GM19240 (cell line): ENCODE measurements at regions not wholly inside any gene's neighbourhood (a gene's known extent, or its start where the extent isn't known, plus 50 kb on each side); places are given as distances from the start of the nearest gene placed in this dataset.

Experiments used
- DNase-seq: peaks from one replicate; pipeline ENCODE4 v3.0.0; 2011; ENCODE audit warnings: low spot score; ENCODE audit not compliant: insufficient read length

GRCh38 chr15:94177112-94177511 lies 54.2 kb upstream of the MCTP2 start:
- no peak for DNase-seq

- no peak for DNase-seq
Observed at GRCh38 chr15:94175420-94175819, 55.9 kb upstream of the MCTP2 start.

DNA sequence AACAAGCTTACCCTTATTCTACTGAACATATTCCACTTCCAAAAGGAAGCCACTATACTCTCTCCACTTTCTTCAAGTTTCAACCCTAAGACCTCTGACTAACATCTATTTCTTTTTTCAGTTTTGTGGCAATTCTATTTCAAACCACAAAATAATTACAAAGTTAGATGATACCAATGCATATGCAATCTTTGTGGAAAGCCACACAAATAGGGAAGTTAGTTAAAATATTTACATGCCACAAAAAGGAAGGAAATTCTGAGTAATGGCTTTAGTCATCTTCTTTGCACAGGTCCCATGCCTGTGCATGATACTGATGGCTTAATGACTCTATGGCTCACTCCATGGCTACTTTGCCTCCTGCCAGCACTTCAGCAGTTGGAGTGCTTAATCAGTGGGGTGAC lies 57.0 kb upstream of the MCTP2 start:
- no peak for DNase-seq

- DNase-seq: no peak
Observed at GRCh38 chr15:94168250-94168649, 63.1 kb upstream of the MCTP2 start.

- no peak for DNase-seq
Observed at GRCh38 chr15:94164971-94165370, 66.4 kb upstream of the MCTP2 start.

DNA sequence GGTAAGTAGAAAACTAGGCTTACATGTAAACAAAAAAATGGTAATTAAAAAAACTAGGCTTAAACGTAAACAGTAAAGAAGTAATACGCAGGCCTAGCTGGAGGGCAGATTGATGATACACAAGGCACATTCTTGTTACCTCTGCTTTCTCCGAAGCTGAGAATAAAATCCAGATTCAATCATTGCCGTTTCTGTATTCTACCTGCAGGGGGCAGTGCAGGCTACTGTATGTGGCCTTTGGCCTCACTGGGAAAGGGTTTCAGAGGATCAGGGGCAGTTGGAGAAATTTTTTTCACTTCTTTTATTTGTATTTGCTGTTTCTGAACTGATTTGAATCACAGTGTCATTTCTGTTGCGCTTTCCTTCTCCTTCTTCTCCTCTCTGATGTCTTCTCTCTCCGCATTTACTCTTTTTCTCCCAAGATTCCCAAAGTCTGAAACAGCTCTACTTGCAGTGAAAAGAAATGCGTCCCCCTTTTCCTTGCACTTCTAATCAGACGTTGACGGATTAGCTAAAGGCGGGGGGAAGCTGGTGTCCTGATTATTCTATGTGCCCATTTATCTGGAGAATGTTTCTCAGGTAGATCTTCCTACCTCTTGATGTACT lies 67.1 kb upstream of the MCTP2 start:
- peak; percentile 20 for DNase-seq

DNA sequence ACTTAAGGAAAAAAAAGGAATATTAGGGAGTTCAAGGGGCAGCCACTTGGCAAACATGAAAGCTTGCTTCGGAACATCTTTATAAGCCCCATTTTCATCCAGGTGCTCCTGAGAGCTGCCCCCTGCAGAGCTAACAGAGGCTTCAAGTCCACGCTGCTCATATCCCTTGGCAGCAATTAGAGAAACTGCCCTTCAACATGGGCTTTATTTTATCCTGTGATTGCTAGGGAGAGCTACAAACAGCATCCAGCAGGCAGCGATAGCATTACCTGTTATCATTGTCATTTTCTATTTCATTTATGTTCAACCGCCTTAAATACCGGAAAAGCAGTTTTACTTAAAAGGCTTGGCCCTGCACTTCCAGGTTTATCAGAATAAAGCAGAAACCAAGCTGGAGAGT lies 68.4 kb upstream of the MCTP2 start:
- no peak for DNase-seq

- no peak for DNase-seq
Observed at GRCh38 chr15:94154255-94154654, 77.1 kb upstream of the MCTP2 start.

- no peak for DNase-seq
Observed at GRCh38 chr15:94145046-94145445, 86.3 kb upstream of the MCTP2 start.

- no peak for DNase-seq
Observed at GRCh38 chr15:94141802-94142201, 89.6 kb upstream of the MCTP2 start.

DNA sequence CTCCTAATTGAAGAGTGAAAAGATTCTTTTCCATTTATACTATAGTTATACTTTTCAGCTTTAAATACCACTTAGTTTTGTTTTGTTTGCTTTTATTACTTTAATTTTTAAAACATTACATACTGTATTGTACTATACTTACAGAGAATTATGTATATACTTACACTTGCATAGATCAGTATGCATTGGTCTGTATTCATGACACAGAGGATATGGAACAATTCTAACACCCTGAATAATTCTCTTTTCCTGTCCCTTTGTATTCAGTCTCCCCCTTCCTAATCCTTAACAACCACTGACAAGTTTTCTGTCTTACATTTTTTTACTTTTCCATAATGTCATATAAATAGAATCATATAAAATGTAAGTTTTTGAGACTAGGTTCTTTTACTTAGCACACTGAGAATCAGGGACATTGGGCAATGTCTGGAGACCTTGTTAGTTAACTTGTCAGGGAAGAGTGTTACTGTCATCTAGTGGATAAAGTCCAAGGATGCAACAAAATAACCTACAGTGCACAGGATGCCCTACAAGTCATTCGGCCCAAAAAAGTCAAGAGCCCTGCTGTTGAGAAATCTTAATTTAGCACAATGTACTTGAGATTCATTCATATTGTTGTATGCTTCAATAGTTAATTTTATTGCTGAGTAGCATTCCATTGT lies 95.7 kb upstream of the MCTP2 start:
- DNase-seq: no peak

- DNase-seq: no peak
Observed at GRCh38 chr15:94131875-94132274, 99.5 kb upstream of the MCTP2 start.

DNA sequence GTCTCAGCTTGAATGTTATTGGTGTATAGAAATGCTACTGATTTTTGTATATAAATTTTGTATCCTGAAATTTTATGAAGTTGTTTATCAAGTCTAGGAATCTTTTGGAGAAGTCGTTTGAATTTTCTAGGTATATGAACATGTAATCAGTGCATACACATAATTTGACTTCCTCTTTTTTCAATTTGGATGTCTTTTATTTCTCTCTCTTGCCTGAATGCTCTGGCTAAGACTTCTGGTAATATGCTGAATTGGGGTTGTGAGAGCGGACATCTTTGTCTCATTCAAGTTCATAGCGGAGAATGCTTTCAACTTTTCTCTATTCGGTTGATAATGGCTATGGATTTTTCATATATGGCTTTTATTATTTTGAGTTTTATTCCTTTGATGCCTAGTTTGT lies 100.9 kb upstream of the MCTP2 start:
- DNase-seq: no peak

DNA sequence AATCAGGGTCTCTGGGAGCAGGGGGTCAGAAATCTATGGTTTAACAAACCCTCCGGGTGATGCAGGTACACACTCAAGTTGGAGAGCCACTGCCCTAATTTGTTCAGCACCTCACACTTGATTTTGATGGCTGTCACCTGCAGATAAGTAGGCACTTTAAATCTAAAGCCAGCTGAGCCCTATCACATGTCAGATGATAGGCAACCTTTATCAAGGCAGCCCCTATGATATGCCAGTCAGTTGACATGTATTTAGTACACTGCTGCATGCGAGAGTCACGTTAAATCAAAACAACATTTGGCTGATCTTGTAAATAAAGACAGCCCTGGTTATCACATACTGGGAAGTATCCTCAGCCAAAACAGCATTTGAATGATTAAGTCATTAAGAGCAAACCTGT lies 104.4 kb upstream of the MCTP2 start:
- DNase-seq: no peak

- no peak for DNase-seq
Observed at GRCh38 chr15:94125698-94126097, 105.7 kb upstream of the MCTP2 start.

- DNase-seq: no peak
Observed at GRCh38 chr15:94125156-94125555, 106.2 kb upstream of the MCTP2 start.

DNA sequence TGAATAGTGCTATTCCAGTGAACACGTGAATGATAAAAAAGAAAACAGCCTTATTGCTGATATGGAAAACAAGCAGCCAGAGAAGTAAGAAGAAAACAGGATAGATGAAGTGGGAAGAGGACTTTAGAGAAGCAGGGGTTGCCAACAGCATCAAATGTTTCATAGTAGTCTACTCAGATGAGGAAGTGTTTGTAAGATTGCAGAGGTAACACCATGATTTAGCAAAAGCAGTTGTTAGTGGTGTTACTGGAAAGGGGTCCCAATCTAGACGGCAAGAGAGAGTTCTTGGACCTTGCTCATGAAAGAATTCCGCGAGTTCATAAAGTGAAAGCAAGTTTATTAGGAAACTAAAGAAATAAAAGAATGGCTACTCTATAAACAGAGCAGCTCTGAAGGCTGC lies 108.8 kb upstream of the MCTP2 start:
- no peak for DNase-seq

GRCh38 chr15:94119923-94120775 lies 111.2 kb upstream of the MCTP2 start:
- peak; percentile 30 for DNase-seq

GRCh38 chr15:94119298-94119811 lies 112.0 kb upstream of the MCTP2 start:
- no peak for DNase-seq

- no peak for DNase-seq
Observed at GRCh38 chr15:94110476-94111130, 120.8 kb upstream of the MCTP2 start.

DNA sequence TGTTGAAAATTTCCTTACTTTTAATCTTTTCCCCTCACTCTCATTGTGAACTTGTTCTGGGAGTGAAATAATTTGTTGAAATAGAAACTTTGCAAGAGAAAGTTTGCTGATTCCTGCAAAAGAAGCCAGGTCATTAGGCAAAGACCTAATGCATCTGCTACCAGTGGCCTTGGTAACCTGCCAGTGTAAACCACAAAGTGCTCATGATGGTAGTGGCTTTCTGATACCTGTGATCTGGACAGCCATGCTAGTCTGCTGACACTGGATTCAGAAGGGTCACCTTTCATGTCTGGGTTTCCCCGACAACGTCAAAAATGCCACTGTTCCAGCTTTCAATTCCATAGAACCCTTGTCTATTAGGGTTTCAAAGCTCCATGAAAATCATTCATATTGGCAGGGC lies 123.7 kb upstream of the MCTP2 start:
- no peak for DNase-seq

- no peak for DNase-seq
Observed at GRCh38 chr15:94105760-94106159, 125.6 kb upstream of the MCTP2 start.
